Trophoblast cell (in vitro differentiated cells and primary cell): ENCODE measurements at regions not wholly inside any gene's neighbourhood (a gene's known extent, or its start where the extent isn't known, plus 50 kb on each side); places are given as distances from the start of the nearest gene placed in this dataset.

Source experiments
- DNase-seq, 2 donors: peaks; one replicate each; pipeline ENCODE4 v3.0.0-alpha.2; 2016
- H2AFZ ChIP-seq: 2 replicates; pipeline ENCODE4 v1.6.1; 2013; ENCODE audit warnings: low read length, moderate library complexity, mild to moderate bottlenecking; ENCODE audit not compliant: insufficient read depth, poor library complexity
- H2AK5ac ChIP-seq: 2 replicates; pipeline ENCODE4 v1.6.1; 2013; ENCODE audit warnings: mild to moderate bottlenecking, low read length
- H2BK120ac ChIP-seq: 2 replicates; pipeline ENCODE4 v1.6.1; 2013; ENCODE audit warnings: low read length, mild to moderate bottlenecking, moderate library complexity; ENCODE audit not compliant: insufficient read depth, poor library complexity
- H2BK12ac ChIP-seq: 2 replicates; pipeline ENCODE4 v1.6.1; 2013; ENCODE audit warnings: mild to moderate bottlenecking, low read length, moderate library complexity
- H2BK5ac ChIP-seq: 2 replicates; pipeline ENCODE4 v1.6.1; 2013; ENCODE audit warnings: low read length, low read depth, moderate library complexity, mild to moderate bottlenecking; ENCODE audit not compliant: poor library complexity
- H3K14ac ChIP-seq: 2 replicates; pipeline ENCODE4 v1.6.1; 2013; ENCODE audit warnings: mild to moderate bottlenecking, low read length
- H3K18ac ChIP-seq: 2 replicates; pipeline ENCODE4 v1.6.1; 2013; ENCODE audit warnings: mild to moderate bottlenecking, low read length
- H3K23ac ChIP-seq: 2 replicates; pipeline ENCODE4 v1.6.1; 2013; ENCODE audit warnings: low read length
- H3K27ac ChIP-seq: 2 replicates; pipeline ENCODE4 v1.5.1; 2013; ENCODE audit warnings: low read depth, mild to moderate bottlenecking, inconsistent platforms, low read length, moderate library complexity
- H3K27me3 ChIP-seq: 2 replicates; pipeline ENCODE4 v1.6.1; 2013; ENCODE audit warnings: inconsistent platforms, mild to moderate bottlenecking, low read length, moderate library complexity; ENCODE audit not compliant: insufficient read depth
- H3K36me3 ChIP-seq, 2 experiments: 1 replicate in 1 of 2; 2 replicates in 1 of 2; pipeline ENCODE4 v1.6.1; 2013; ENCODE audit warnings: low read length in 2 of 2, mild to moderate bottlenecking in 2 of 2, moderate library complexity in 1 of 2; ENCODE audit not compliant: insufficient read depth in 2 of 2, control insufficient read depth in 1 of 2
- H3K4ac ChIP-seq: 2 replicates; pipeline ENCODE4 v1.6.1; 2013; ENCODE audit warnings: low read depth, mild to moderate bottlenecking, low read length, moderate library complexity
- H3K4me1 ChIP-seq, 2 experiments: 1 replicate in 1 of 2; 2 replicates in 1 of 2; pipeline ENCODE4 v1.6.1; 2013; ENCODE audit warnings: low read length in 2 of 2, mild to moderate bottlenecking in 2 of 2, moderate library complexity in 1 of 2; ENCODE audit not compliant: insufficient read depth in 2 of 2, control insufficient read depth in 1 of 2
- H3K4me2 ChIP-seq: 2 replicates; pipeline ENCODE4 v1.6.1; 2013; ENCODE audit warnings: inconsistent platforms, mild to moderate bottlenecking, low read length, moderate library complexity
- H3K4me3 ChIP-seq: 2 replicates; pipeline ENCODE4 v1.5.1; 2013; ENCODE audit warnings: mild to moderate bottlenecking, low read depth, low read length, inconsistent platforms
- H3K79me1 ChIP-seq: one replicate; pipeline ENCODE4 v1.6.1; 2013; ENCODE audit warnings: low read length
- H3K79me2 ChIP-seq: 2 replicates; pipeline ENCODE4 v1.6.1; 2013; ENCODE audit warnings: low read length, mild to moderate bottlenecking; ENCODE audit not compliant: control insufficient read depth, insufficient read depth, poor library complexity
- H3K9ac ChIP-seq: 2 replicates; pipeline ENCODE4 v1.6.1; 2013; ENCODE audit warnings: mild to moderate bottlenecking, low read length
- H3K9me3 ChIP-seq: 2 replicates; pipeline ENCODE4 v1.6.1; 2013; ENCODE audit warnings: low read depth, mild to moderate bottlenecking, control low read depth, inconsistent platforms, low read length; ENCODE audit not compliant: insufficient read depth
- H4K12ac ChIP-seq: 2 replicates; pipeline ENCODE4 v1.6.1; 2013; ENCODE audit warnings: low read depth, mild to moderate bottlenecking, low read length, moderate library complexity
- H4K8ac ChIP-seq: 2 replicates; pipeline ENCODE4 v1.6.1; 2013; ENCODE audit warnings: low read depth, mild to moderate bottlenecking, low read length, moderate library complexity
- H4K91ac ChIP-seq: one replicate; pipeline ENCODE4 v1.6.1; 2013; ENCODE audit warnings: low read depth, mild to moderate bottlenecking, low read length, moderate library complexity
- WGBS: extraction: QIAGEN DNeasy Blood & Tissue Kit; methylation state at CpG from one replicate; pipeline ENCODE4 v1.1.7; 2013; ENCODE audit warnings: missing lambda C conversion rate; ENCODE audit not compliant: insufficient read length, insufficient coverage; ENCODE audit errors: extremely low coverage; 5-methylcytosine and 5-hydroxymethylcytosine counted together

DNA sequence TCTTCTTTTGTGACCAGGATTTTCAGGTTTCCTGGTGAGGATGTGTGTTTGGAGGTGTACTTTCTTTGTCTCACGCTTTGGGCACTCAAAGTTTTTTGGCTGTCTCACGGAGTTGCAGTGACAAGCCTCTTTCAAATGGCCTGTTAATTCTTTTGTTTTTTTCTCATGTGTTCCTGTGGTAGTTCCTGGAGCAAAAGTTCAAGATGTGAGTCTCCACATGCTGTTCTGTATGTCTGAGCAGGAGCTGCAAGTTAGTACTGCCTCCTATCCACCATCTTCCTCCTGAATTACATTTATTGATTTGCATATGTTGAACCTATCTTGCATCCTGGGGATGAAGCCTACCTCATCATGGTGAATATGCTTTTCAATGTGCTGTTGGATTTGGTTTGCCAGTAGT lies 118.5 kb downstream of the VSIG4 start:
- no peaks in the 10 kb centered on the region for H3K79me2 ChIP-seq
- H3K14ac ChIP-seq: no peak overlapping the region
- peak overlapping the region; percentile 83 for H2BK120ac ChIP-seq
- no peaks in the 10 kb centered on the region for H3K27me3 ChIP-seq
- no peaks in the 10 kb centered on the region for H3K36me3 ChIP-seq
- no peak overlapping the region for H3K18ac ChIP-seq
- H2BK5ac ChIP-seq: peak overlapping the region; percentile 49
- no peak overlapping the region for H2BK12ac ChIP-seq
- no peak overlapping the region for H3K4me2 ChIP-seq
- peak overlapping the region; percentile 85 for H3K27ac ChIP-seq
- no peak overlapping the region for H4K12ac ChIP-seq
- H3K9ac ChIP-seq: no peak overlapping the region
- H3K79me1 ChIP-seq: peaks cover 12% of the 10 kb centered on the region
- no peak for DNase-seq
- peaks cover 12 to 13% of the 10 kb centered on the region in 2 experiments for H3K4me1 ChIP-seq
- no peak overlapping the region for H3K4ac ChIP-seq
- peak overlapping the region; percentile 24 for H4K91ac ChIP-seq
- no peak overlapping the region for H4K8ac ChIP-seq
- H2AK5ac ChIP-seq: no peak overlapping the region
- no CpG with 5 or more reads among the region's 2 CpGs for WGBS
- no peak overlapping the region for H2AFZ ChIP-seq
- H3K23ac ChIP-seq: no peak overlapping the region
- no peak overlapping the region for H3K4me3 ChIP-seq
- no peaks in the 10 kb centered on the region for H3K9me3 ChIP-seq

DNA sequence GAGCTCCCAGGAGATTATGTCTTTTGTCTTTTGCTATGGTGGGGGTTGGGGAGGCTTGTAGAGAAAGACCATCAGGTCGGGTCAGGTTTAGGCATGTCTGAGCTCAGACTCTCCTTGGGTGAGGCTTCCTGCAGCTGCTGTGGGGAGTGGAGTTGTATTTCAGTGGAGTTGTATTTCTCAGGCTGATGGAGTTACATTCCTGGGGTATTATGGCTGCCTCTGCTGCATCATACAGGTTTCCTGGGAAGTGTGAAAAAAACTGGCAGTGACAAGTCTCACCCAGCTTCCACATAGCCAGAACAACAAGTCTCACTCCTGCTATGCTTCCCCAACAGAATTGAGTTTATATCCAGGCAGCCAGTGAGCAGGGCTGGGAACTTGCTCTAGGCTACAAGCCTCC lies 119.3 kb downstream of the VSIG4 start:
- Histone ChIP-seq H3K4me3 (no peak overlapping the region), H2BK5ac (no peak overlapping the region), H2BK120ac (no peak overlapping the region), H3K14ac (no peak overlapping the region), H3K18ac (no peak overlapping the region), H3K9ac (no peak overlapping the region), H4K12ac (no peak overlapping the region), H3K9me3 (no peaks in the 10 kb centered on the region), H3K4me2 (no peak overlapping the region), H2AFZ (no peak overlapping the region), H4K8ac (no peak overlapping the region), H3K27ac (peak overlapping the region; percentile 85), H2AK5ac (no peak overlapping the region), H4K91ac (no peak overlapping the region), H3K27me3 (no peaks in the 10 kb centered on the region), H3K36me3 (no peaks in the 10 kb centered on the region), H3K79me1 (peaks cover 12% of the 10 kb centered on the region), H3K79me2 (no peaks in the 10 kb centered on the region), H3K23ac (no peak overlapping the region), H3K4me1 (peaks cover 12% of the 10 kb centered on the region in 2 experiments), H2BK12ac (no peak overlapping the region), H3K4ac (no peak overlapping the region)
- no peak for DNase-seq
- no CpG with 5 or more reads among the region's 1 CpG for WGBS

DNA sequence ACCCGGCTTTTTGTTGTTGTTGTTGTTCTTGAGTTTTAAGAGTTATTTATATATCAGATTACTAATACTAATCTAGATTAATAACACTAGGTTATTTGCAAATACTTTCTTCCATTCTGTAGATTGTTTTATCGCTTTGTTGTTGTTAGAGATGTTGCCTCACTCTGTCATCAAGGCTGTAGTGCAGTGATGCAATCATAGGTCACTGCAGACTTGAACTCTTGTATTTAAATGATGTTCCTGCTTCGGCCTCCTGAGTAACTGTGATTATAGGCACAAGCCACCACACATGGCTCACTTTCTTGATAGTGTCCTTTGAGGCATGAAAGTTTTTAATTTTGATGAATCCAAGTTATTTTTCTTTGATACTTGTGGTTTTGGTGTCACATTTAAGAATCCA lies 129.0 kb downstream of the VSIG4 start:
- no peaks in the 10 kb centered on the region for H3K79me2 ChIP-seq
- no peak overlapping the region for H3K27ac ChIP-seq
- H3K14ac ChIP-seq: no peak overlapping the region
- no peak overlapping the region for H3K18ac ChIP-seq
- H4K91ac ChIP-seq: no peak overlapping the region
- H4K12ac ChIP-seq: no peak overlapping the region
- no peak overlapping the region for H2BK12ac ChIP-seq
- WGBS: no CpG with 5 or more reads among the region's 3 CpGs
- H3K4me3 ChIP-seq: no peak overlapping the region
- no peaks in the 10 kb centered on the region for H3K9me3 ChIP-seq
- H3K4ac ChIP-seq: no peak overlapping the region
- H2BK120ac ChIP-seq: no peak overlapping the region
- DNase-seq: no peak
- H3K4me2 ChIP-seq: no peak overlapping the region
- no peaks in the 10 kb centered on the region for H3K79me1 ChIP-seq
- no peak overlapping the region for H2AFZ ChIP-seq
- H3K27me3 ChIP-seq: no peaks in the 10 kb centered on the region
- H3K23ac ChIP-seq: no peak overlapping the region
- H4K8ac ChIP-seq: no peak overlapping the region
- no peak overlapping the region for H3K9ac ChIP-seq
- H2AK5ac ChIP-seq: no peak overlapping the region
- H3K36me3 ChIP-seq: no peaks in the 10 kb centered on the region
- H3K4me1 ChIP-seq: no peaks in the 10 kb centered on the region
- H2BK5ac ChIP-seq: no peak overlapping the region

DNA sequence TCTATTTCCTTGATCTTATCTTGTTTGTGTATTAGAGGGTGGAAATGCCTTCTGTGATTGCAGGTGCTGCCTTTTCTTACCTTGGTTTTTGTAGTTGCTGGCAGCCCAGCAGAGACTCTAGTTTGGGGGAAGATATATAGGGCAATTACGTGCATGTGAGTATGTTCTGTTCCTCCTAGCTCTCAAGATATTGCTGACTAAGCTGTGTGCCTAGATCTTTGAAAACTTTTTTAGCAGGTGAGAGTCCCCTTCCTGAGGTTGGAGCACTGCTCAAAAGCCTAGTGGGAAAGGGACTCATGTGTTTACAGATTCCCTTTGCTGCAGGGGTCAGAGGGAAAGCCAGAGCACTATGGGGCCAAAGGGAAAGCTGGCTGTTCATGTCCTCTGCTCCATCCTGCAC lies 136.1 kb downstream of the VSIG4 start:
- no peak for DNase-seq

More for the DNA sequence above, 136.1 kb downstream of the VSIG4 start:
- Histone ChIP-seq H3K27me3 (no peaks in the 10 kb centered on the region), H3K4ac (no peak overlapping the region), H3K4me2 (no peak overlapping the region), H3K4me3 (no peak overlapping the region), H3K9ac (no peak overlapping the region), H2BK12ac (no peak overlapping the region), H3K9me3 (no peaks in the 10 kb centered on the region), H3K14ac (no peak overlapping the region), H3K36me3 (no peaks in the 10 kb centered on the region), H3K23ac (no peak overlapping the region), H3K4me1 (no peaks in the 10 kb centered on the region), H4K12ac (no peak overlapping the region), H3K27ac (no peak overlapping the region), H2BK5ac (no peak overlapping the region), H4K8ac (no peak overlapping the region), H2BK120ac (no peak overlapping the region), H2AK5ac (no peak overlapping the region), H3K79me1 (no peaks in the 10 kb centered on the region), H4K91ac (no peak overlapping the region), H2AFZ (no peak overlapping the region), H3K79me2 (no peaks in the 10 kb centered on the region), H3K18ac (no peak overlapping the region)
- WGBS: no CpG with 5 or more reads among the region's 1 CpG
